MM.1S (cell line): ENCODE measurements at regions not wholly inside any gene's neighbourhood (a gene's known extent, or its start where the extent isn't known, plus 50 kb on each side); places are given as distances from the start of the nearest gene placed in this dataset.

Source experiments
- DNase-seq: peaks from one replicate; pipeline ENCODE4 v3.0.0-alpha.2; 2015
- H2AFZ ChIP-seq: fragments of 300-600 bp; sonication (generic); 2 replicates; pipeline ENCODE4 v1.6.0; 2016; ENCODE audit warnings: antibody characterized with exemption, low read length
- H3F3A ChIP-seq: fragments of 300-600 bp; sonication (generic); 2 replicates; pipeline ENCODE4 v1.6.1; 2016; ENCODE audit warnings: mild to moderate bottlenecking, antibody characterized with exemption, low read length, moderate library complexity, mixed read lengths; ENCODE audit not compliant: insufficient read depth
- H3K27ac ChIP-seq: fragments of 300-600 bp; sonication (generic); 2 replicates; pipeline ENCODE4 v1.5.1; 2016; ENCODE audit warnings: mild to moderate bottlenecking, low read length
- H3K27me3 ChIP-seq: fragments of 300-600 bp; sonication (generic); replicated peaks from 2 replicates; pipeline ENCODE4 v1.6.0; 2016; ENCODE audit warnings: low read length; ENCODE audit not compliant: insufficient read depth
- H3K36me3 ChIP-seq: fragments of 300-600 bp; sonication (generic); replicated peaks from 2 replicates; pipeline ENCODE4 v1.6.1; 2016; ENCODE audit warnings: mild to moderate bottlenecking, low read length, mixed read lengths; ENCODE audit not compliant: insufficient read depth
- H3K4me1 ChIP-seq: fragments of 300-600 bp; sonication (generic); 2 replicates; pipeline ENCODE4 v1.6.1; 2016; ENCODE audit warnings: low read length, mixed read lengths
- H3K4me2 ChIP-seq: fragments of 300-600 bp; sonication (generic); 2 replicates; pipeline ENCODE4 v1.6.0; 2016; ENCODE audit warnings: low read depth, low read length
- H3K4me3 ChIP-seq: fragments of 300-600 bp; sonication (generic); 2 replicates; pipeline ENCODE4 v1.5.1; 2016; ENCODE audit warnings: low read length, mixed read lengths
- H3K79me2 ChIP-seq: fragments of 300-600 bp; sonication (generic); 2 replicates; pipeline ENCODE4 v1.6.1; 2016; ENCODE audit warnings: mixed run types, low read length, mixed read lengths
- H3K9ac ChIP-seq: fragments of 300-600 bp; sonication (generic); 2 replicates; pipeline ENCODE4 v1.6.1; 2016; ENCODE audit warnings: low read length, mixed read lengths
- H3K9me2 ChIP-seq: fragments of 300-600 bp; sonication (generic); replicated peaks from 2 replicates; pipeline ENCODE4 v1.6.1; 2016; ENCODE audit warnings: mild to moderate bottlenecking, low read length, mixed read lengths; ENCODE audit not compliant: insufficient read depth
- H3K9me3 ChIP-seq: fragments of 300-600 bp; sonication (generic); replicated peaks from 2 replicates; pipeline ENCODE4 v1.6.1; 2016; ENCODE audit warnings: mild to moderate bottlenecking, low read length, mixed read lengths; ENCODE audit not compliant: insufficient read depth
- H4K20me1 ChIP-seq: fragments of 300-600 bp; sonication (generic); 2 replicates; pipeline ENCODE4 v1.6.1; 2016; ENCODE audit warnings: mild to moderate bottlenecking, low read length, moderate library complexity, mixed read lengths; ENCODE audit not compliant: insufficient read depth
- EZH2 ChIP-seq: fragments of 300-600 bp; sonication (generic); optimal IDR thresholded peaks from 2 replicates; pipeline ENCODE3; 2017; ENCODE audit warnings: low read depth, mild to moderate bottlenecking, antibody characterized with exemption, low read length, mixed read lengths
- EZH2phosphoT487 ChIP-seq: fragments of 300-600 bp; sonication (generic); IDR thresholded peaks from 2 replicates; pipeline ENCODE4 v1.6.1; 2018; ENCODE audit warnings: antibody characterized with exemption, low read length
- TF ChIP-seq, protein P1 (sequence below): fragments of 300-600 bp; sonication (generic); IDR thresholded peaks from 2 replicates; pipeline ENCODE4 v1.5.1; 2016; ENCODE audit warnings: antibody characterized with exemption, low read length, mixed read lengths

DNA sequence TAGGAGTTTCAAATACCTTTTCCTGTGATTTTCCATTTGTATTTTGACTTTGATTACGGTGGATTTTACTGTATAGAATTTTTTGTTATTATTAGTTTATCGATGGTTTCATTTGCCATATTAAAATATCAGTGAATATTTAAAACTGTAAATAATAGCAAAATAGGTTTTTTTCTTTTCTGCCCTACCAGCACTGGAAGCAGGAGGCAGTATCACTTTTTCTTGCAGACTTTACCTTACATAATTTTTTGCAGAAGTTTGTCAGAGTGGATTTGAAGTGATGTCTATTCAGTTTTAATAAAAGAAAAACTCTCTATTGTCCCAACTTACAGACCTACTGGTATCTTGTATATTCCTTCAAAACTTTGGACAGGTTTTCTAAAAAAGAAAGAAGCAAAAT is 213.6 kb downstream of the CENPF start:
- Histone ChIP-seq H3K4me3 (no peak overlapping the region), H3K4me1 (no peaks in the 10 kb centered on the region), H3K9ac (no peak overlapping the region), H4K20me1 (no peaks in the 10 kb centered on the region), H3K9me3 (no peaks in the 10 kb centered on the region), H3K27ac (no peak overlapping the region), H3K36me3 (no peaks in the 10 kb centered on the region), H3F3A (no peaks in the 10 kb centered on the region), H3K9me2 (no peaks in the 10 kb centered on the region), H3K27me3 (no peaks in the 10 kb centered on the region), H3K79me2 (no peaks in the 10 kb centered on the region), H2AFZ (no peak overlapping the region), H3K4me2 (no peak overlapping the region)
- TF ChIP-seq EZH2 (no peak), EZH2phosphoT487 (no peak)
- TF ChIP-seq, protein P1, sequence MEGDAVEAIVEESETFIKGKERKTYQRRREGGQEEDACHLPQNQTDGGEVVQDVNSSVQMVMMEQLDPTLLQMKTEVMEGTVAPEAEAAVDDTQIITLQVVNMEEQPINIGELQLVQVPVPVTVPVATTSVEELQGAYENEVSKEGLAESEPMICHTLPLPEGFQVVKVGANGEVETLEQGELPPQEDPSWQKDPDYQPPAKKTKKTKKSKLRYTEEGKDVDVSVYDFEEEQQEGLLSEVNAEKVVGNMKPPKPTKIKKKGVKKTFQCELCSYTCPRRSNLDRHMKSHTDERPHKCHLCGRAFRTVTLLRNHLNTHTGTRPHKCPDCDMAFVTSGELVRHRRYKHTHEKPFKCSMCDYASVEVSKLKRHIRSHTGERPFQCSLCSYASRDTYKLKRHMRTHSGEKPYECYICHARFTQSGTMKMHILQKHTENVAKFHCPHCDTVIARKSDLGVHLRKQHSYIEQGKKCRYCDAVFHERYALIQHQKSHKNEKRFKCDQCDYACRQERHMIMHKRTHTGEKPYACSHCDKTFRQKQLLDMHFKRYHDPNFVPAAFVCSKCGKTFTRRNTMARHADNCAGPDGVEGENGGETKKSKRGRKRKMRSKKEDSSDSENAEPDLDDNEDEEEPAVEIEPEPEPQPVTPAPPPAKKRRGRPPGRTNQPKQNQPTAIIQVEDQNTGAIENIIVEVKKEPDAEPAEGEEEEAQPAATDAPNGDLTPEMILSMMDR: no peak
- no peak for DNase-seq

DNA sequence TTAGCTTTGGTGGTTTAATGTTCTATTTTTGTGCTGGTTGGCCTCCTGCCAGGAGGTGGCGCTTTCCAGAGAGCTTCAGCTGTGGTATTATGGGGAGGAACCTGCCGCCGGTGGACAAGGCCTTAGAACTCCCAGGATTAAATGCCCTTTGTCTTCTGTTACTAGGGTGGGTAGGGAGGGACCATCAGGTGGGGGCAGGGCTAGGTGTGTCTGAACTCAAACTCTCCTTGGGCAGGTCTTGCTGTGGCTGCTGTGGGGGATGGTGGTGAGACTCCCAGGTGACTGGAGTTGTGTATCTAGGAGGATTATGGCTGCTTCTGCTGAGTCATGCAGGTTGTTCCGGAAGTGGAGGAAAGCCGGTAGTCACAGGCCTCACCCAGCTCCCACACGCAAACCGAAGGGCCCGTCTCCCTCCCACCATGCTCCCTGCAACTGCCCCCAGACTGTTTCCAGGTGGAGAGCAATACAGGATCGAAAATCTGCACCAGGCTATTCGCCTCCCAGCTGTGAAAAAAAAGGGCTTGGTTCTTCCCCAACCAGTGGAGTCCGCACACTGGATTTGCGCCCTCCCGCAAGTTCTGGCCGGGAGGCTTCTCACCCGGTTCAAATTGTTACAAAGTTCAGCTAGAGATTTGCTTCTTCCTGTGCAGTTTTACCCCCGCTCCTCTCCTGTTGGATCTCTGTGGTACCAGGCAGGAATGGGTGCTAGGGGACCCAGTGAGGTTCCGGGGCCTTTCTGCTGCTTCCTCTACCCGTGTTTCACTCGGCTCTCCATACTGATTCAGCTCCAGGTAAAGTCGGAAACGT is 220.5 kb downstream of the CENPF start:
- no peak overlapping the region for H3K4me2 ChIP-seq
- H3F3A ChIP-seq: no peaks in the 10 kb centered on the region
- H4K20me1 ChIP-seq: no peaks in the 10 kb centered on the region
- no peaks in the 10 kb centered on the region for H3K27me3 ChIP-seq
- no peaks in the 10 kb centered on the region for H3K4me1 ChIP-seq
- TF ChIP-seq EZH2phosphoT487 (no peak), EZH2 (no peak)
- TF ChIP-seq, protein P1: no peak
- no peaks in the 10 kb centered on the region for H3K36me3 ChIP-seq
- H3K9me3 ChIP-seq: no peaks in the 10 kb centered on the region
- no peaks in the 10 kb centered on the region for H3K9me2 ChIP-seq
- no peak overlapping the region for H3K9ac ChIP-seq
- no peak overlapping the region for H3K27ac ChIP-seq
- H3K4me3 ChIP-seq: no peak overlapping the region
- no peak overlapping the region for H2AFZ ChIP-seq
- no peak for DNase-seq
- no peaks in the 10 kb centered on the region for H3K79me2 ChIP-seq

- Histone ChIP-seq H3K4me3 (no peak overlapping the region), H3K27ac (no peak overlapping the region), H4K20me1 (no peaks in the 10 kb centered on the region), H3K9ac (no peak overlapping the region), H2AFZ (no peak overlapping the region), H3K36me3 (no peaks in the 10 kb centered on the region), H3K27me3 (no peaks in the 10 kb centered on the region), H3K9me3 (no peaks in the 10 kb centered on the region), H3K9me2 (no peaks in the 10 kb centered on the region), H3K4me1 (no peaks in the 10 kb centered on the region), H3F3A (no peaks in the 10 kb centered on the region), H3K4me2 (no peak overlapping the region), H3K79me2 (no peaks in the 10 kb centered on the region)
- TF ChIP-seq EZH2phosphoT487 (no peak), EZH2 (no peak)
- TF ChIP-seq, protein P1: no peak
- no peak for DNase-seq
These were observed 221.8 kb downstream of the CENPF start for GRCh38 chr1:214824763-214825162.
